GM21360 (cell line): ENCODE measurements at regions not wholly inside any gene's neighbourhood (a gene's known extent, or its start where the extent isn't known, plus 50 kb on each side); places are given as distances from the start of the nearest gene placed in this dataset.

Experiments
- ATAC-seq: cut with Tn5 transposase; IDR thresholded peaks from one replicate; pipeline ENCODE4 v1.9.1; 2021; ENCODE audit warnings: mild to moderate bottlenecking, moderate library complexity; ENCODE audit not compliant: unreplicated experiment

GRCh38 chr16:50997679-50998078 is 153.4 kb downstream of the SALL1 start:
- no peak for ATAC-seq

- no peak for ATAC-seq
These were observed 154.3 kb downstream of the SALL1 start for GRCh38 chr16:50996830-50997186.

GRCh38 chr16:50996166-50996829 is 154.8 kb downstream of the SALL1 start:
- no peak for ATAC-seq

GRCh38 chr16:50994995-50995394 is 156.1 kb downstream of the SALL1 start:
- ATAC-seq = no peak

- no peak for ATAC-seq
These were observed 158.6 kb downstream of the SALL1 start for GRCh38 chr16:50992350-50993032.

GRCh38 chr16:50991436-50991835 is 159.6 kb downstream of the SALL1 start:
- no peak for ATAC-seq

GRCh38 chr16:50991006-50991405 is 160.1 kb downstream of the SALL1 start:
- no peak for ATAC-seq

GRCh38 chr16:50989047-50989446 is 162.0 kb downstream of the SALL1 start:
- no peak for ATAC-seq

GRCh38 chr16:50988441-50988840 is 162.6 kb downstream of the SALL1 start:
- no peak for ATAC-seq

- no peak for ATAC-seq
These were observed 164.6 kb downstream of the SALL1 start for GRCh38 chr16:50986453-50986852.

GRCh38 chr16:50985733-50986132 is 165.3 kb downstream of the SALL1 start:
- no peak for ATAC-seq

- ATAC-seq = no peak
These were observed 166.4 kb downstream of the SALL1 start for GRCh38 chr16:50984688-50985087.

- ATAC-seq = no peak
These were observed 168.3 kb downstream of the SALL1 start for GRCh38 chr16:50982808-50983207.

- no peak for ATAC-seq
These were observed 169.1 kb downstream of the SALL1 start for GRCh38 chr16:50981951-50982350.

- no peak for ATAC-seq
These were observed 170.4 kb downstream of the SALL1 start for GRCh38 chr16:50980666-50981065.

GRCh38 chr16:50979806-50980620 is 171.1 kb downstream of the SALL1 start:
- no peak for ATAC-seq

GRCh38 chr16:50977138-50977537 is 173.9 kb downstream of the SALL1 start:
- no peak for ATAC-seq

- ATAC-seq = no peak
These were observed 176.5 kb downstream of the SALL1 start for GRCh38 chr16:50974438-50975036.

GRCh38 chr16:50972876-50973275 is 178.2 kb downstream of the SALL1 start:
- no peak for ATAC-seq

- ATAC-seq = no peak
These were observed 180.8 kb downstream of the SALL1 start for GRCh38 chr16:50970281-50970680.

GRCh38 chr16:50967827-50968612 is 183.1 kb downstream of the SALL1 start:
- peak; percentile 54 for ATAC-seq
